ENCODE measurements at regions not wholly inside any gene's neighbourhood (a gene's known extent, or its start where the extent isn't known, plus 50 kb on each side); places are given as distances from the start of the nearest gene placed in this dataset.

DNA sequence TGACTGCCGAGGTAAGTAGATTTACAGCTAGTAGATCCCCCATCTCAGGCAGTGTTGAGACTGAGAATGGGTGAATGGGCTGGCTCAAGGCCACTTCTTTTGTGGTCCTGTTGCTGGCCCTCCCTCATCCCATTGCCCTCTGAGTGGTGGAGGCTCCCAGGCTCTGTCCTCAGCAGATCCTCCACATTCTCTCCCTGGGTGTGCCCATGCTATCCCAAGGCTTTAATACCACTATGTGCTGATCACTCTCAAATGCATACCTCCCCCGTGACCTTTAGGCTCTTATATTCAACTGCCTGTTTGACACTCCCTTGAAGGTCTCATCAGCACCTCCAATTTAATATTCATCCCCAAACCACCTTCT, 271.8 kb downstream of the GLI2 start:
- H3K36me3 ChIP-seq (ENCODE audit: control insufficient read depth, insufficient read depth, low read length), result no peaks in the 10 kb centered on the region
- no peak overlapping the region for H3K4me3 ChIP-seq (replicated peaks; ENCODE audit: low read depth, low read length)
- TF ChIP-seq, protein P1, sequence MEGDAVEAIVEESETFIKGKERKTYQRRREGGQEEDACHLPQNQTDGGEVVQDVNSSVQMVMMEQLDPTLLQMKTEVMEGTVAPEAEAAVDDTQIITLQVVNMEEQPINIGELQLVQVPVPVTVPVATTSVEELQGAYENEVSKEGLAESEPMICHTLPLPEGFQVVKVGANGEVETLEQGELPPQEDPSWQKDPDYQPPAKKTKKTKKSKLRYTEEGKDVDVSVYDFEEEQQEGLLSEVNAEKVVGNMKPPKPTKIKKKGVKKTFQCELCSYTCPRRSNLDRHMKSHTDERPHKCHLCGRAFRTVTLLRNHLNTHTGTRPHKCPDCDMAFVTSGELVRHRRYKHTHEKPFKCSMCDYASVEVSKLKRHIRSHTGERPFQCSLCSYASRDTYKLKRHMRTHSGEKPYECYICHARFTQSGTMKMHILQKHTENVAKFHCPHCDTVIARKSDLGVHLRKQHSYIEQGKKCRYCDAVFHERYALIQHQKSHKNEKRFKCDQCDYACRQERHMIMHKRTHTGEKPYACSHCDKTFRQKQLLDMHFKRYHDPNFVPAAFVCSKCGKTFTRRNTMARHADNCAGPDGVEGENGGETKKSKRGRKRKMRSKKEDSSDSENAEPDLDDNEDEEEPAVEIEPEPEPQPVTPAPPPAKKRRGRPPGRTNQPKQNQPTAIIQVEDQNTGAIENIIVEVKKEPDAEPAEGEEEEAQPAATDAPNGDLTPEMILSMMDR (IDR thresholded peaks at IDR 0.05; ENCODE audit: insufficient read depth, low read length, poor library complexity, severe bottlenecking), result no peak
- H3K27me3 ChIP-seq (replicated peaks; ENCODE audit: control insufficient read depth, insufficient read depth, low read length), result peaks cover 1% of the 10 kb centered on the region
- DNase-seq (ENCODE audit: extremely low read depth, insufficient read length), result no peak

DNA sequence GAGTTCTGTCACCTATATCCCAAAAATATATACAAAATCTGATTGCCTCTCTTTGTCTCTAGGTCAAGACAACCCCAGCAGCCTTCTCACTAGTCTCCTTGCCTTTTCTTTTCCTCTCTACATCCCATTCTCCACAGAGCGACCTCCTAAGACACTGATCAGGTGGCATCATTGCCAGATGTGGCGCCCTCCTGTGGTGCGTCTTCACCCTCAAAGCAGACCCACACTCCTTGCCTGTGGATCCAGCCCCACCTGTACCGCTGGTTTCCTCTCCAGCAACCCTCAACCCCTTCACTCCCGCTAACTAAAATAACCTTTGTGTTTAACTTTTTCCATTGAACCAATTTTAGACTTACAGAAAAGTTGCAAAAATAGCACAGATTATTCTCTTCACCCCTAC, 273.3 kb downstream of the GLI2 start:
- Histone ChIP-seq H3K27me3 (replicated peaks; ENCODE audit: control insufficient read depth, insufficient read depth, low read length) (peaks cover 1% of the 10 kb centered on the region), H3K36me3 (ENCODE audit: control insufficient read depth, insufficient read depth, low read length) (no peaks in the 10 kb centered on the region), H3K4me3 (replicated peaks; ENCODE audit: low read depth, low read length) (no peak overlapping the region)
- DNase-seq (ENCODE audit: extremely low read depth, insufficient read length), result no peak
- TF ChIP-seq, protein P1 (IDR thresholded peaks at IDR 0.05; ENCODE audit: insufficient read depth, low read length, poor library complexity, severe bottlenecking), result peak; percentile 34

DNA sequence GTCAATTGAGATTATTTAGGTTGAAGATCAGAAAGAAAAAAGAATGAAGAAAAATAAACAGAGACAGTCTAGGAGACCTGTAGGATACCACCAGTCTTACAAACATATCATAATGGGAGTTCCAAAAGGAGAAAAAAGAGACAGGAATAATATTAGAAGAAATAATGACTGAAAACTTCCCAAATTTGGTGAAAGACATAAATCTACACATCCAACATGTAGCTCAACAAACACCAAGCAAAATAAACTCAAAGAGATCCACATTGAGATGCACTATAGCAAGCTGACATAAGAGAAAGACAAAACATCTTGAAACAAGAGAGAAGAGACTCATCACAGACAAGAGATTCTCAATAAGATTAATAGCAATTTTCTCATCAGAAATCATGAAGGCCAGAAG, 274.0 kb downstream of the TFCP2L1 start:
- TF ChIP-seq, protein P1 (IDR thresholded peaks at IDR 0.05; ENCODE audit: insufficient read depth, low read length, poor library complexity, severe bottlenecking), result no peak
- Histone ChIP-seq H3K36me3 (ENCODE audit: control insufficient read depth, insufficient read depth, low read length) (no peaks in the 10 kb centered on the region), H3K27me3 (replicated peaks; ENCODE audit: control insufficient read depth, insufficient read depth, low read length) (no peaks in the 10 kb centered on the region; the same call in 1 of the 2 replicates), H3K4me3 (replicated peaks; ENCODE audit: low read depth, low read length) (no peak overlapping the region)
- DNase-seq (ENCODE audit: extremely low read depth, insufficient read length), result no peak

DNA sequence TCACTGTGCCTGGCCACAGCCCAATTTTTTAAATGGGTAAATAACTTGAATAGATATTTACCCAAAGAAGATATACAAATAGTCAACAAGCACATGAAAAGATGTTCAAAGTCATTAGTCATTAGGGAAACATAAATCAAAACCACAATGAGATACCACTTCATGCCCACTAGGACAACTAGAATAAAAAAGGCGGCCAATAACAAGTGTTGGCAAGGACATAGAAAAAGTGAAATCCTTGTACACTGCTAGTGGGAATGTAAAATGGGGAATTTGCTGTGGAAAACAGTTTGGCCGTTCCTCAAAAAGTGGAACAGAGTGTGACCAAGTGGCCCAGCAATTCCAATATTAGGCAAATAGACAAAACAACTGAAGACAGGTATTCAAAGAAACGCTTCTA, 270.1 kb downstream of the TFCP2L1 start:
- TF ChIP-seq, protein P1 (IDR thresholded peaks at IDR 0.05; ENCODE audit: insufficient read depth, low read length, poor library complexity, severe bottlenecking), result no peak
- no peak for DNase-seq (ENCODE audit: extremely low read depth, insufficient read length)

DNA sequence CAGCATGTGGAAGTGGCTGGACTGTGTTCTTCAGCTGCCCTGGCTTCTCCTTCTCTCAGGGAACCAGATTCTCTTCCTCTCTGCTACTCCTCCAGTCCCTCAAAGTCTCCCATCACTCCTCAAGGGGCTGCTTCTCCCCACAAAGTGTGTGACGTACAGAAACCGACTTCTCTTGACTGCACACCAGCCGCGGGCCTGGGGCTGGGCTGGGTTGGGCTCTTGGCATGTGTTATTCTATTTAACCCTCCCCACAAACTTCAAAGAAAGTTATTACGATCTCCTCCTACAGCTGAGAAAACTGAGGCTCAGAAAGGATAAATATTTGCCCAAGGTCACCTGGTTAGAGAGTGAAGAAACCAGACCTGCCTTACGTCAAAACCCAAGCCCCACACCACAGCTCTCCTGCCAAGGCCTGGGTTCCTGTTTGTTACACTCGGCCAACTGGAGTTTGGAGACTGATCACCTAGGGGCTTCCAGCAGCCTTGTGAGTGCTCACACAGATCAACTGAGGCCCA, 269.0 kb downstream of the TFCP2L1 start:
- TF ChIP-seq, protein P1 (IDR thresholded peaks at IDR 0.05; ENCODE audit: insufficient read depth, low read length, poor library complexity, severe bottlenecking), result no peak
- H3K27me3 ChIP-seq (replicated peaks; ENCODE audit: control insufficient read depth, insufficient read depth, low read length), result no peaks in the 10 kb centered on the region; the same call in 1 of the 2 replicates
- no peaks in the 10 kb centered on the region for H3K36me3 ChIP-seq (ENCODE audit: control insufficient read depth, insufficient read depth, low read length)
- DNase-seq (ENCODE audit: extremely low read depth, insufficient read length), result no peak
- H3K4me3 ChIP-seq (replicated peaks; ENCODE audit: low read depth, low read length), result no peak overlapping the region

More for the DNA sequence above, 270.1 kb downstream of the TFCP2L1 start:
- Histone ChIP-seq H3K36me3 (ENCODE audit: control insufficient read depth, insufficient read depth, low read length) (no peaks in the 10 kb centered on the region), H3K27me3 (replicated peaks; ENCODE audit: control insufficient read depth, insufficient read depth, low read length) (no peaks in the 10 kb centered on the region; the same call in 1 of the 2 replicates), H3K4me3 (replicated peaks; ENCODE audit: low read depth, low read length) (no peak overlapping the region)

DNA sequence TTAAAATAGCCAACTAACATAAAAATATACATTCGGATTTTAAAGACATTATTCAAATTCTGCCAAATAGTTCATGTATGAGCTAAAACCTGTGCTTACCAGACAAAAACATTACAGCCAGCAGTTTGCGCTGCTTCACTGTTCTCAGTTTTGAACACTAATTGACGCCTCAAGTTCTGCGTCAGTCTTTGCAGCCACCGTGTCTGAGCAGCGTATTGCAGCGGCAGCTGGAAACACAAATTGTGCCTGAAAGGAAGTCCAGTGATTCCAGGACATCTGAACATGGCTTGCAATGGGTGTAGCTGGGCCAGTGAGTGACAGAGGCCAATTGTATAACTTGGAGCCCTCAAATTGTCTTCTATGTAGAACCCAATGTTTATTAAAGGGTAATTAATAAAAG, 267.6 kb downstream of the TFCP2L1 start:
- no peak overlapping the region for H3K4me3 ChIP-seq (replicated peaks; ENCODE audit: low read depth, low read length)
- TF ChIP-seq, protein P1 (IDR thresholded peaks at IDR 0.05; ENCODE audit: insufficient read depth, low read length, poor library complexity, severe bottlenecking), result no peak

More for the DNA sequence above, 267.6 kb downstream of the TFCP2L1 start:
- no peaks in the 10 kb centered on the region for H3K36me3 ChIP-seq (ENCODE audit: control insufficient read depth, insufficient read depth, low read length)
- H3K27me3 ChIP-seq (replicated peaks; ENCODE audit: control insufficient read depth, insufficient read depth, low read length), result no peaks in the 10 kb centered on the region; the same call in 1 of the 2 replicates
- DNase-seq (ENCODE audit: extremely low read depth, insufficient read length), result no peak

Measured in GM06990 (cell line).